OCI-LY1 (cell line): ENCODE measurements at regions not wholly inside any gene's neighbourhood (a gene's known extent, or its start where the extent isn't known, plus 50 kb on each side); places are given as distances from the start of the nearest gene placed in this dataset.
A peak's percentile ranks its signal among the peaks of the same experiment; 100 is the strongest.

Experiments
- H2AFZ ChIP-seq: fragments of 200-600 bp; sonication (generic), shearing (Covaris generic); 2 replicates; pipeline ENCODE4 v1.6.0; 2014; ENCODE audit warnings: antibody characterized with exemption, mild to moderate bottlenecking, low read length
- H3F3A ChIP-seq: fragments of 200-600 bp; sonication (generic), shearing (Covaris generic); 2 replicates; pipeline ENCODE4 v1.6.0; 2014; ENCODE audit warnings: mild to moderate bottlenecking, antibody characterized with exemption, low read length, moderate library complexity; ENCODE audit not compliant: insufficient read depth
- H3K27ac ChIP-seq: fragments of 200-600 bp; sonication (generic); 2 replicates; pipeline ENCODE4 v1.5.1; 2014; ENCODE audit warnings: low read length, mixed run types, mild to moderate bottlenecking, low read depth; ENCODE audit not compliant: poor library complexity, severe bottlenecking
- H3K27me3 ChIP-seq: fragments of 200-600 bp; sonication (generic); 2 replicates; pipeline ENCODE4 v1.6.0; 2014; ENCODE audit warnings: antibody characterized with exemption, mild to moderate bottlenecking, low read length, moderate library complexity; ENCODE audit not compliant: insufficient read depth
- H3K36me3 ChIP-seq: fragments of 200-600 bp; sonication (generic); 2 replicates; pipeline ENCODE4 v1.6.1; 2014; ENCODE audit warnings: mild to moderate bottlenecking, antibody characterized with exemption, low read length, moderate library complexity, mixed read lengths; ENCODE audit not compliant: insufficient read depth
- H3K4me1 ChIP-seq: fragments of 200-600 bp; sonication (generic); 2 replicates; pipeline ENCODE4 v1.5.1; 2014; ENCODE audit warnings: mild to moderate bottlenecking, low read length, moderate library complexity; ENCODE audit not compliant: insufficient read depth, severe bottlenecking
- H3K4me2 ChIP-seq: fragments of 200-600 bp; sonication (generic), shearing (Covaris generic); 2 replicates; pipeline ENCODE4 v1.6.1; 2014; ENCODE audit warnings: low read length
- H3K4me3 ChIP-seq: fragments of 200-600 bp; sonication (generic); 2 replicates; pipeline ENCODE4 v1.5.1; 2014; ENCODE audit warnings: low read length, low read depth, mild to moderate bottlenecking, mixed read lengths; ENCODE audit not compliant: poor library complexity, severe bottlenecking
- H3K79me2 ChIP-seq: fragments of 200-600 bp; shearing (Covaris generic); 2 replicates; pipeline ENCODE4 v1.6.1; 2016; ENCODE audit warnings: mixed run types, low read length, mixed read lengths; ENCODE audit not compliant: insufficient read depth
- H3K9ac ChIP-seq: fragments of 200-600 bp; sonication (generic), shearing (Covaris generic); 2 replicates; pipeline ENCODE4 v1.6.1; 2014; ENCODE audit warnings: mild to moderate bottlenecking, low read length, mixed read lengths
- H3K9me2 ChIP-seq: fragments of 200-600 bp; sonication (generic), shearing (Covaris generic); 2 replicates; pipeline ENCODE4 v1.6.1; 2014; ENCODE audit warnings: low read depth, mild to moderate bottlenecking, low read length, mixed read lengths
- H3K9me3 ChIP-seq: fragments of 200-600 bp; shearing (Covaris generic); 2 replicates; pipeline ENCODE4 v1.6.1; 2014; ENCODE audit warnings: low read length, mixed read lengths
- H4K20me1 ChIP-seq: fragments of 200-600 bp; sonication (generic), shearing (Covaris generic); 2 replicates; pipeline ENCODE4 v1.6.0; 2016; ENCODE audit warnings: mild to moderate bottlenecking, low read length; ENCODE audit not compliant: insufficient read depth
- CTCF ChIP-seq: fragments of 200-600 bp; sonication (generic), shearing (Covaris generic); IDR thresholded peaks from 2 replicates; pipeline ENCODE4 v1.5.1; 2017; ENCODE audit warnings: mild to moderate bottlenecking, antibody characterized with exemption, low read length, moderate library complexity, mixed read lengths
- EZH2 ChIP-seq: fragments of 200-600 bp; sonication (generic), shearing (Covaris generic); IDR thresholded peaks from 2 replicates; pipeline ENCODE4 v1.8.0; 2017; ENCODE audit warnings: borderline replicate concordance, mixed run types, mild to moderate bottlenecking, antibody characterized with exemption, low read length, moderate library complexity, mixed read lengths

GRCh38 chr19:28582344-28582743 lies 630.6 kb downstream of the UQCRFS1 start:
- Histone ChIP-seq H2AFZ (no peak overlapping the region), H3K27me3 (no peaks in the 10 kb centered on the region; the same call in 1 of the 2 replicates), H3F3A (no peaks in the 10 kb centered on the region), H3K79me2 (no peaks in the 10 kb centered on the region), H3K36me3 (no peaks in the 10 kb centered on the region), H3K9ac (no peak overlapping the region), H3K4me2 (no peak overlapping the region), H3K27ac (no peak overlapping the region), H3K4me3 (no peak overlapping the region), H3K9me2 (no peaks in the 10 kb centered on the region), H4K20me1 (no peaks in the 10 kb centered on the region), H3K9me3 (no peaks in the 10 kb centered on the region), H3K4me1 (peaks cover 43% of the 10 kb centered on the region)
- TF ChIP-seq CTCF (no peak), EZH2 (no peak)

GRCh38 chr19:28581468-28581770 lies 631.5 kb downstream of the UQCRFS1 start:
- no peak overlapping the region for H3K4me3 ChIP-seq
- H3K9ac ChIP-seq: no peak overlapping the region
- no peaks in the 10 kb centered on the region; the same call in 1 of the 2 replicates for H3K27me3 ChIP-seq
- peak overlapping the region; percentile 31 for H3K27ac ChIP-seq
- no peak overlapping the region for H2AFZ ChIP-seq
- H3K4me1 ChIP-seq: peaks cover 43% of the 10 kb centered on the region
- H4K20me1 ChIP-seq: no peaks in the 10 kb centered on the region
- no peak overlapping the region for H3K4me2 ChIP-seq
- no peaks in the 10 kb centered on the region for H3F3A ChIP-seq
- no peaks in the 10 kb centered on the region for H3K36me3 ChIP-seq
- H3K9me3 ChIP-seq: no peaks in the 10 kb centered on the region
- H3K79me2 ChIP-seq: no peaks in the 10 kb centered on the region
- TF ChIP-seq EZH2 (no peak), CTCF (no peak)
- no peaks in the 10 kb centered on the region for H3K9me2 ChIP-seq

- no peak overlapping the region for H3K9ac ChIP-seq
- no peaks in the 10 kb centered on the region for H3K9me3 ChIP-seq
- no peak overlapping the region for H3K27ac ChIP-seq
- no peaks in the 10 kb centered on the region for H3K79me2 ChIP-seq
- no peaks in the 10 kb centered on the region for H3F3A ChIP-seq
- H3K4me2 ChIP-seq: no peak overlapping the region
- H3K36me3 ChIP-seq: no peaks in the 10 kb centered on the region
- H2AFZ ChIP-seq: no peak overlapping the region
- H3K4me3 ChIP-seq: no peak overlapping the region
- no peaks in the 10 kb centered on the region for H3K9me2 ChIP-seq
- H4K20me1 ChIP-seq: no peaks in the 10 kb centered on the region
- peaks cover 33% of the 10 kb centered on the region for H3K4me1 ChIP-seq
- H3K27me3 ChIP-seq: no peaks in the 10 kb centered on the region; the same call in 1 of the 2 replicates
- TF ChIP-seq EZH2 (no peak), CTCF (no peak)
These were observed 634.0 kb downstream of the UQCRFS1 start for GRCh38 chr19:28578786-28579505.
